GM21381 (cell line): ENCODE measurements at regions not wholly inside any gene's neighbourhood (a gene's known extent, or its start where the extent isn't known, plus 50 kb on each side); places are given as distances from the start of the nearest gene placed in this dataset.
"Not testable (repeated sequence)": the region's sequence is repeated elsewhere in the genome, so short reads cannot be mapped to it uniquely, and the experiment has no call there.

Source experiments
- ATAC-seq: cut with Tn5 transposase; IDR thresholded peaks from one replicate; pipeline ENCODE4 v1.9.1; 2021; ENCODE audit warnings: mild to moderate bottlenecking, moderate library complexity; ENCODE audit not compliant: unreplicated experiment

DNA sequence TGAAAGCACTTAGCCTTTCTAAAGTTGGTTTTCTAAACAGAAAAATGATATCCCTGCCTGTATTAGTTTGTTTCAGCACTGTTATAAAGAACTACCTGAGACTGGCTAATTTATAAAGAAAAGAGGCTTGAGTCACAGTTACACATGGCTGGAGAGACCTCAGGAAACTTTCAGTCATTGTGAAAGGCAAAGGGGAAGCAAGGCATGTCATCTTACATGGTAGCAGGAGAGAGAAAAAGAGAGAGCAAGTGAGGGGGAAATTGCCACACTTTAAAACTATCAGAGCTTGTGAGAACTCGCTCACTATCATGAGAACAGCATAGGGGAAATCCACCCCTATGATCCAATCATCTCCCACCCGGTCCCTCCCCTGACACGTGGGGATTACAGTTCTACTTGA lies 64.9 kb downstream of the FAM170A start:
- no peak for ATAC-seq

- no peak for ATAC-seq
Observed at GRCh38 chr5:119706049-119706448, 76.7 kb downstream of the FAM170A start.

DNA sequence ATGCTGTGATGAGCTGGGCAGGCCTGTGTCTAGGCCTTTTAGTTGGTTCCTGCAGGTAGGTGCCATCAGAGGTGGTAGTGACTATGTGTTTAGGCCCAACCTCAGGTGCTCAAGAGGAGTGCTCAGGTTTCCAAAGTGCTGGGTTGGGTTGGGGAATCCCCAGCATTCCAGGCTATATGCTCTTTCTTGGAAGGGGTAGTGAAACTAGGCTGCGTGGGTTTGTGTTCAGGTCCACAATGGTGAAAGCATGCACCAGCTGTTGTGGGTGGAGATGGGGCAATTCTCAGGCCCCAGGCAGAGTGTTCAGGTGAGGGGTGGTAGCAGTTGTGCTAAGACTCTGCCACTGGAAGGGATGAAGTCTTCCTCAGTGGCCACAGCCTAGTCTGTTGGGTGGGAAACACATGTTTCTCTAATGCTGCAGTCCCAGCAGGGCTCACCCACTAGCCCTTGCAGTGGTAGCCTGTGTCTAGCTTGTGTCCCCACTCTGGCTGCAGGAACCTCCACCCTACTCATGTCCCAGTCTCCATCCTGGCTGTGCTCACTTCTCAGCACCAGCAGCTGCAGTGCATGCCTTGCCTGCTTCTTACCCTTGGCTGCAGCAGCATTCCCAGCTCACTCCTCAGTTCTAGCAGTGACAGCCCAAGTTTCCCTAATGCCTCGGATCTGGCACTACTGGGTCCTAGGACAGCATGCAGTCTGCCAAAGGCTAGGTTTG lies 78.9 kb downstream of the FAM170A start:
- ATAC-seq = no peak

DNA sequence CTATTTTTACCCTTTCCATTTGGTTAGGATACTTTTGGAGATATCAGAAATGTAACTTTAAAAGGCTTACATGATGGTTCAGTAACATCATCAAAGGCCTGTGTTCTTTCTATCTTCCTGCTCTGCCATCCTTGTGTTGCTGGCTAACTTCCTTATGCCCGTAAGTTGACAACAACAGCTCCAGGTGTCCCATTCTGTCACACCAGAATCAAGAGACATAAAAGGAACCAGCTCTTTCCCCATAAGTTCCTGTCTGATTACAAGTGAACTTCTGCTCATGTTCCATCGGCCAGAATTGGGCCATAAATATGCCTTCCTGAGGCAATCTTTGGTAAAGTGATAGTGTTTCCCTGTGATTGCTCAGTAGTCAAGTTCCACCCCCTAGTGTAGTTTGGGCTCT lies 92.4 kb downstream of the FAM170A start:
- ATAC-seq = no peak

DNA sequence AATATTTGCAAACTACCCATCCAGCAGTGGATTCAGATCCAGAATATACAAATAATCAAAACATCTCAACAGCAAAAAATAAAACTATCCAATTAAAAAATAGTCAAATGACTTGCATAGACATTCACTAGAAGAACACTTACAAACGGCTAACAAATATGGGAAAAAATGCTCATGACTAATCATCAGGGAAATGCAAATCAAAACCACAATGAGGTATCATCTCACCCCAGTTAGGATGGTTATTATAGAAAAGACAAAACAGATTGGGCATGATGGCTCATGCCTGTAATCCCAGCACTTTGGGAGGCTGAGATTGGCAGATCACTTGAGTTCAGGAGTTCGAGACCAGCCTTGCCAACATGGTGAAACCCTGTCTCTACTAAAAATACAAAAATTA lies 95.9 kb downstream of the FAM170A start:
- not testable (repeated sequence) for ATAC-seq

- no peak for ATAC-seq
Observed at GRCh38 chr5:119726544-119726943, 97.2 kb downstream of the FAM170A start.

GRCh38 chr5:119740225-119740624 lies 110.9 kb downstream of the FAM170A start:
- no peak for ATAC-seq

DNA sequence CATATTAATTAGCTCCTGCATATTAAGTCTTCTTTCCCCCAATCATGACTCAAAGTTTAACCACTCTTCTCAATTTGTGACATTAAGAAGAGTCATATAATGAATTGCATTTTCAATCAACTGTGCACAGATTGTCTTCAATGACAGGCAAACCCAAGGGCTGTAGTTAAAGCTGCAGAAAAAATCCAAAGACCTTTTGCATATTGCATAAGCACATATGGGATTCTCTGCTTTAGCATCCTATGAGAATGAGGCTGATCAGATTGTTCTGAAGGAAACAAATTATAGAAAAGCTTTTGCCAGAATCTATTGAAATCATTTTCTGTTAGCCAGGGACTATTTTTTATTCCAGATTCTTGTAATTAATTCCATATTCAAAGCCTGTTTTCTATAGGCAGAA lies 112.3 kb downstream of the FAM170A start:
- no peak for ATAC-seq

DNA sequence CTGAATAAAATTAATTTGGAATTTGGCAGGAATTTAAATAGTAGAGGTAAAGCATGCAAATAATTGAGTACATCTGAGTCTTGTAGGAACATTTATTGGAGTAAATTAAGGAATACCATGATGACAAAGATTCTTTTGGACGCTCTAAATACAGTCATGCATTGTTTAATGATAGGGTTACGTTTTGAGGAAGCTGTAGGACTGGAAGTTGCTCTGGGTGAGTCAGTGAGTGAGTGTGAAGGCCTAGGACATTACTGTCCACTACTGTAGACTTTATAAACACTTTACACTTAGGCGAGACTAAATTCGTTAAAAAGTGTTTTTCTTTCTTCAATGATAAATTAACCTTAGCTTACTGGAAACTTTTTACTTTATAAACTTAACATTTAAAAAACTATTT lies 113.0 kb downstream of the FAM170A start:
- ATAC-seq = no peak

- ATAC-seq = peak; percentile 94
Observed at GRCh38 chr5:119743927-119744326, 114.6 kb downstream of the FAM170A start.

GRCh38 chr5:119745976-119746375 lies 116.6 kb downstream of the FAM170A start:
- ATAC-seq = no peak

DNA sequence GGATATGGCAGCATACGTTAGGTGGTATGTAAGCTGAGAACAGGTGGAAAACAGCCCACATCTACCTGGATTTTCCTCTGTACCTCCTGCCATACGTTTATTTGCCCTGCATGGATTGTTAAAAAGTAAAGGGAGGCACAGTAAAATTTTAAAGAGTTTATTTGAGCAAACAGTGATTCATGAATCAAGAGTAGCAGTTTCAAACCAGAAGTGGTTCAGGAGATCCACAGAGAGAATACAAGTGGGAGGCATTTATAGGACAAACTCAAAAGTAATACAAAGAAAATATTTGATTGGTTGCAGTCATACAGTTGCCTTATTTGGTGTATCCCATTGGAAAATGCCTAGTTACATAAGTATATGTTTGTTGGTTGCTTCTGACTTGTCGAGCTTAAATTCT lies 117.6 kb downstream of the FAM170A start:
- no peak for ATAC-seq

DNA sequence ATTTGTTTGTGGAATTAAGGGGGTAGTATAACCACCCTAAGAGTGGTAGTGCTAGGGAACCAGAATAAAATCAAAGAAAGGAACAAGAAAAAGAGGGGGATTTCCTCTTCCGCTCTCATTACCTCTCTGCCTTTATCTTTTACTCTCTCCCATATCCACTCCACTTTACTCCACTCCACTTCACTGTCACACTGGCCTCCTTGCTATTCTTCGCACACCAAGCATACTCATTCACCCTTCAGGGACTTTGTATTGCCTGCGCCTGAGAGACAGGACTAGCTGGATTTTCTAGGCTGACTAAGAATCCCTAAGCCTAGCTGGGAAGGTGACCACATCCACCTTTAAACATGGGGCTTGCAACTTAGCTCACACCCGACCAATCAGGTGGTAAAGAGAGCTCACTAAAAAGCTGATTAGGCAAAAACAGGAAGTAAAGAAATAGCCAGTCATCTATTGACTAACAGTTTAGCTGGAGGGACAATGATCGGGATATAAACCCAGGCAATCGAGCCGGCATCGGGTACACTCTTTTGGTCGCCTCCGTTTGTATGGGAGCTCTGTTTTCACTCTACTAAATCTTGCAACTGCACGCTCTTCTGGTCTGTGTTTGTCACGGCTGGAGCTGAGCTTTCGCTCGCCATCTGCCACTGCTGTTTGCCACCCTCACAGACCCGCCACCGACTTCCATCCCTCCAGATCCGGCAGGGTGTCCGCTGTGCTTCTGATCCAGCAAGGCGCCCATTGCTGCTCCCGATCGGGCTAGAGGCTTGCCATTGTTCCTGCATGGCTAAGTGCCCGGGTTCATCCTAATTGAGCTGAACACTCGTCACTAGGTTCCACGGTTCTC lies 121.8 kb downstream of the FAM170A start:
- ATAC-seq = no peak

DNA sequence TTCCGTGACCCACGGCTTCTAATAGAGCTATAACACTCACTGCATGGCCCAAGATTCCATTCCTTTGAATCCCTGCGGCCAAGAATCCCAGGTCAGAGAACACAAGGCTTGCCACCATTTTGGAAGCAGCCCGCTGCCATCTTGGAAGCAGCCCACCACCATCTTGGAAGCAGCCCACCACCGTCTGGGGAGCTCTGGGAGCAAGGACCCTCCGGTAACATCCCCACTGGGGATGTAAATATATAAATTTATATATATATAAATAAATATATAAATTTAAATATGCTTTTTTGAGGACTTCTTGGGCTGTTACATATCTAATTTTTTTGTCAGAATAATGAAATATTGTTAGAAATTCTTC lies 122.4 kb downstream of the FAM170A start:
- no peak for ATAC-seq

- ATAC-seq = no peak
Observed at GRCh38 chr5:119752921-119753886, 123.8 kb downstream of the FAM170A start.

DNA sequence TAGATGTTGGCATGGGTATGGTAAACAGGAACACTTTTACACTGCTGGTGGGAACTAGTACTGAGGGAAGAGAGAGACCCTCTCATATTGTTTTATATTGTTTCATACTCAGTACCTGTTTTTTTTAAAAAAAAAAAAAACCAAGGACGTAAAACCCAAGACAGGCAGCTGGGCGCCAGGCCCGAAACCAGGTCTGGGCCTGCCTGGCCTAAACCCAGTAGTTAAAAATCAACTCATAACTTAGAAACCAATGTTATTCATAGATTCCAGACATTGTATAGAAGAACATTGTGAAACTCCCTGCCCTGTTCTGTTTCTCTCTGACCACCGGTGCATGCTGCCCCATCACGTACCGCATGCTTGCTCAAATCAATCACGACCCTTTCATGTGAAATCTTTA lies 125.5 kb downstream of the FAM170A start:
- not testable (repeated sequence) for ATAC-seq

DNA sequence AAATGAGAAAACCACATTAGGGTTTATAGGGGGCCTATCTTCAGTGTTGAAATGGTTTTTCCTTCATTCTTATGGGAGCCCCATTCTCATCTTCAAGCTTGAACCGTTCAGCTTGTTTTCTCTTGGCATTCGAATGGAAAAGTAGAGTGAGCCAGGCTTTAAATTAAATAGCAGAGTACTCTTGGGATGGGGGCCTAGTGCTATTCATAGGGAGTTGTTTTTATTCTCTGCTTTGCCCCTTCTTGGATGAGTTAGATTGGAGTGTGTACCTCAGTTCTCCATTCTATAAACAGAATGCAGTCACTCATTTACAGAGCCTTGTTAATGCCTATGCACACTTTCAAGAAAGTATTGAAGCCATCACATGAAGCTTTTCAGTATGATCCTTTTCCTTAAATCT lies 127.9 kb downstream of the FAM170A start:
- no peak for ATAC-seq

DNA sequence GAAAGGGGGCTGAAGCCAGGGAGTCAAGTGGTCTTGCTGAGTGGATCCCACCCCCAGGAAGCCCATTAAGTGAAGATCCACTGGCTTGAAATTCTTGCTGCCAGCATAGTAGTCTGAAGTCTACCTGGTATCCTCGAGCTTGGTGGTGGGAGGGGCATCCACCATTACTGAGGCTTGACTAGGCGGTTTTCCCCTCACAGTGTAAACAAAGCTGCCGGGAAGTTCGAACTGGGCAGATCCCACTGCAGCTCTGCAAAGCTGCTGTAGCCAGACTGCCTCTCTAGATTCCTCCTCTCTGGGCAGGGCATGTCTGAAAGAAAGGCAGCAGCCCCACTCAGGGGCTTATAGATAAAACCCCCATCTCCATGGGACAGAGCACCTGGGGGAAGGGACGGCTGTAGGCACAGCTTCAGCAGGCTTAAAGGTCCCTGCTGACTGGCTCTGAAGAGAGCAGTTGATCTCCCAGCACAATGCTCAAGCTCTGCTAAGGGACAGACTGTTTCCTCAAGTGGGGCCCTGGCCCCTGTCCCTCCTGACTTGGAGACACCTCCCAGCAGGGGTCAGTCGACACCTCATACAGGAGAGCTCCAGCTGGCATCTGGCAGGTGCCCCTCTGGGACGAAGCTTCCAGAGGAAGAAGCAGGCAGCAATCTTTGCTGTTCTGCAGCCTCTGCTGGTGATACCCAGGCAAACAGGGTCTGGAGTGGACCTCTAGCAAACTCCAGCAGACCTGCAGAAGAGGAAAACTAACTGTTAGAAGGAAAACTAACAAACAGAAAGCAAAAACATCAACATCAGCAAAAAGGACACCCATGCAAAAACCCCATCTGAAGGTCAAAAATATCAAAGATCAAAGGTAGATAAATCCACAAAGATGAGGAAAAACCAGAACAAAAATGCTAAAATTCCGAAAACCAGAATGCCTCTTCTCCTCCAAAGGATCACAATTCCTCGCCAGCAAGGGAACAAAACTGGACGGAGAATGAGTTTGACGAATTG lies 140.6 kb downstream of the FAM170A start:
- not testable (repeated sequence) for ATAC-seq

DNA sequence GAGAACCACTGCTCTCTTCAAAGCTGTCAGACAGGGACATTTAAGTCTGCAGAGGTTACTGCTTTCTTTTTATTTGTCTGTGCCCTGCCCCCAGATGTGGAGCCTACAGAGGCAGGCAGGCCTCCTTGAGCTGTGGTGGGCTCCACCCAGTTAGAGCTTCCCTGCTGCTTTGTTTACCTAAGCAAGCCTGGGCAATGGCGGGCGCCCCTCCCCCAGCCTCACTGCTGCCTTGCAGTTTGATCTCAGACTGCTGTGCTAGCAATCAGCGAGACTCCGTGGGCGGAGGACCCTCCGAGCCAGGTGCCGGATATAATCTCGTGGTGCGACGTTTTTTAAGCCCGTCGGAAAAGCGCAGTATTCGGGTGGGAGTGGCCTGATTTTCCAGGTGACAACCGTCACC lies 150.8 kb downstream of the FAM170A start:
- ATAC-seq = not testable (repeated sequence)

DNA sequence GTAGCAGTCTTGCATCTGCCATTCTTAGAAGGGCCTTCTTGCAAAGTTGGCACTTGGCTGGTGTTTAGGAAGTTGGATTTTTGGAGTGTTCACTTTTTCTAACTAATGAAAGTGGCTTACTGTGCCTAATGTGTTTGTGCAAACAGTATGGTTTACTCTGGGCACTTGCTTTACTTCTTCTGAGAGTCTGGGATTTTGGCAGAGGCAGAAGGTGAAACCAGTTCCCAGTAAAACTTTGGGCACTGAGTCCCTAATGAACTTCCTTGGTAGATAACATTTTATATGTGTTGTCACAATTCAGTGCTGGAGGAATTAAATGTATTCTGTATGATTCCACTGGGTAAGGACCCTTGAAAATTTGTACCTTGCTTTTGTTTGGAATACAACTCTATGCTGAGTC lies 155.7 kb downstream of the FAM170A start:
- ATAC-seq = no peak
